ENCODE measurements at regions not wholly inside any gene's neighbourhood (a gene's known extent, or its start where the extent isn't known, plus 50 kb on each side); places are given as distances from the start of the nearest gene placed in this dataset.

DNA sequence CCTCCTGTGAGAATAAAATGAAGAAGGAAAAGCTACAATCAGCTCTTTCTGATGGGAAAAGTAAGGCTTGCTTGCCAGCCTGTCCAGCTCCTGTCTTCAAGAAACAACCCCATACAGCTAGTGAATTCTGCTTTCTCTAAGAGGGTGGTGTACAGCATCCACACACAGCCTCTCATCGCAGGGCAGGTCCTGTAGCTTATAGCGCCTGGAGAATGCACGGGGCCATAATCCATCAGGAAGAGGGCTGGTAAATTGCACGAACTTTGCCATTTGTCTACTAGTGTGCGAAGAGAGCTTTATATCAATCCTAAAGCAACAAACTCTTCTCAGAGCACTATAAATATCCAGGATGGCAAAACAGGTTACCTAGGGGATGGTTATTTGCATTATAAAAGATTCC is 83.3 kb upstream of the SAMSN1 start:
- intact Hi-C loops (cut with micrococcal nuclease) (no loop called here), in situ Hi-C loops (cut with MboI) (no loop called here)
- Histone ChIP-seq H3K9ac (ENCODE audit: insufficient read depth in 1 of 2, low read depth in 2 of 2, low read length in 2 of 2) (no peak overlapping the region), H3K4me2 (ENCODE audit: insufficient read depth, low read length) (no peak overlapping the region), H2AFZ (ENCODE audit: low read depth, low read length) (peak overlapping the region; percentile 27; the same call in 1 of the 2 replicates), H3K9me3 (replicated peaks; ENCODE audit: control insufficient read depth, insufficient read depth, low read depth, low read length) (no peaks in the 10 kb centered on the region), H3K27me3 (ENCODE audit: control insufficient read depth in 2 of 2, insufficient read depth in 2 of 2, low read length in 2 of 2) (no peaks in the 10 kb centered on the region), H3K4me1 (replicated peaks in 1 of 2; ENCODE audit: control insufficient read depth in 2 of 2, insufficient read depth in 2 of 2, low read length in 2 of 2) (peaks cover 0 to 8% of the 10 kb centered on the region in 2 experiments; a peak in 2 of 5 replicates), H3K9me1 (ENCODE audit: control insufficient read depth, insufficient read depth, low read length) (no peaks in the 10 kb centered on the region), H3K36me3 (ENCODE audit: control insufficient read depth, insufficient read depth, low read length) (no peaks in the 10 kb centered on the region), H3K27ac (ENCODE audit: extremely low read depth, low read depth, low read length) (no peak overlapping the region), H4K20me1 (replicated peaks; ENCODE audit: control insufficient read depth, insufficient read depth, low read length) (no peaks in the 10 kb centered on the region), H3K79me2 (ENCODE audit: control insufficient read depth, insufficient read depth, low read length) (no peaks in the 10 kb centered on the region), H3K4me3 (no peak overlapping the region)
- WGBS (ENCODE audit: insufficient coverage, low coverage, missing lambda C conversion rate), result 67% methylated on average over 5 of the region's 5 CpGs
- no peak for FAIRE-seq
- TF ChIP-seq RFX1 (IDR thresholded peaks at IDR 0.05) (no peak), SIN3B (IDR thresholded peaks at IDR 0.05; ENCODE audit: low read depth) (no peak), CHD4 (IDR thresholded peaks at IDR 0.05; ENCODE audit: insufficient read depth, insufficient replicate concordance, low read depth, low read length, poor library complexity, severe bottlenecking) (no peak), FOXK1 (CRISPR knock-in tag; IDR thresholded peaks at IDR 0.05; ENCODE audit: borderline replicate concordance) (no peak)
- TF ChIP-seq, protein P1, sequence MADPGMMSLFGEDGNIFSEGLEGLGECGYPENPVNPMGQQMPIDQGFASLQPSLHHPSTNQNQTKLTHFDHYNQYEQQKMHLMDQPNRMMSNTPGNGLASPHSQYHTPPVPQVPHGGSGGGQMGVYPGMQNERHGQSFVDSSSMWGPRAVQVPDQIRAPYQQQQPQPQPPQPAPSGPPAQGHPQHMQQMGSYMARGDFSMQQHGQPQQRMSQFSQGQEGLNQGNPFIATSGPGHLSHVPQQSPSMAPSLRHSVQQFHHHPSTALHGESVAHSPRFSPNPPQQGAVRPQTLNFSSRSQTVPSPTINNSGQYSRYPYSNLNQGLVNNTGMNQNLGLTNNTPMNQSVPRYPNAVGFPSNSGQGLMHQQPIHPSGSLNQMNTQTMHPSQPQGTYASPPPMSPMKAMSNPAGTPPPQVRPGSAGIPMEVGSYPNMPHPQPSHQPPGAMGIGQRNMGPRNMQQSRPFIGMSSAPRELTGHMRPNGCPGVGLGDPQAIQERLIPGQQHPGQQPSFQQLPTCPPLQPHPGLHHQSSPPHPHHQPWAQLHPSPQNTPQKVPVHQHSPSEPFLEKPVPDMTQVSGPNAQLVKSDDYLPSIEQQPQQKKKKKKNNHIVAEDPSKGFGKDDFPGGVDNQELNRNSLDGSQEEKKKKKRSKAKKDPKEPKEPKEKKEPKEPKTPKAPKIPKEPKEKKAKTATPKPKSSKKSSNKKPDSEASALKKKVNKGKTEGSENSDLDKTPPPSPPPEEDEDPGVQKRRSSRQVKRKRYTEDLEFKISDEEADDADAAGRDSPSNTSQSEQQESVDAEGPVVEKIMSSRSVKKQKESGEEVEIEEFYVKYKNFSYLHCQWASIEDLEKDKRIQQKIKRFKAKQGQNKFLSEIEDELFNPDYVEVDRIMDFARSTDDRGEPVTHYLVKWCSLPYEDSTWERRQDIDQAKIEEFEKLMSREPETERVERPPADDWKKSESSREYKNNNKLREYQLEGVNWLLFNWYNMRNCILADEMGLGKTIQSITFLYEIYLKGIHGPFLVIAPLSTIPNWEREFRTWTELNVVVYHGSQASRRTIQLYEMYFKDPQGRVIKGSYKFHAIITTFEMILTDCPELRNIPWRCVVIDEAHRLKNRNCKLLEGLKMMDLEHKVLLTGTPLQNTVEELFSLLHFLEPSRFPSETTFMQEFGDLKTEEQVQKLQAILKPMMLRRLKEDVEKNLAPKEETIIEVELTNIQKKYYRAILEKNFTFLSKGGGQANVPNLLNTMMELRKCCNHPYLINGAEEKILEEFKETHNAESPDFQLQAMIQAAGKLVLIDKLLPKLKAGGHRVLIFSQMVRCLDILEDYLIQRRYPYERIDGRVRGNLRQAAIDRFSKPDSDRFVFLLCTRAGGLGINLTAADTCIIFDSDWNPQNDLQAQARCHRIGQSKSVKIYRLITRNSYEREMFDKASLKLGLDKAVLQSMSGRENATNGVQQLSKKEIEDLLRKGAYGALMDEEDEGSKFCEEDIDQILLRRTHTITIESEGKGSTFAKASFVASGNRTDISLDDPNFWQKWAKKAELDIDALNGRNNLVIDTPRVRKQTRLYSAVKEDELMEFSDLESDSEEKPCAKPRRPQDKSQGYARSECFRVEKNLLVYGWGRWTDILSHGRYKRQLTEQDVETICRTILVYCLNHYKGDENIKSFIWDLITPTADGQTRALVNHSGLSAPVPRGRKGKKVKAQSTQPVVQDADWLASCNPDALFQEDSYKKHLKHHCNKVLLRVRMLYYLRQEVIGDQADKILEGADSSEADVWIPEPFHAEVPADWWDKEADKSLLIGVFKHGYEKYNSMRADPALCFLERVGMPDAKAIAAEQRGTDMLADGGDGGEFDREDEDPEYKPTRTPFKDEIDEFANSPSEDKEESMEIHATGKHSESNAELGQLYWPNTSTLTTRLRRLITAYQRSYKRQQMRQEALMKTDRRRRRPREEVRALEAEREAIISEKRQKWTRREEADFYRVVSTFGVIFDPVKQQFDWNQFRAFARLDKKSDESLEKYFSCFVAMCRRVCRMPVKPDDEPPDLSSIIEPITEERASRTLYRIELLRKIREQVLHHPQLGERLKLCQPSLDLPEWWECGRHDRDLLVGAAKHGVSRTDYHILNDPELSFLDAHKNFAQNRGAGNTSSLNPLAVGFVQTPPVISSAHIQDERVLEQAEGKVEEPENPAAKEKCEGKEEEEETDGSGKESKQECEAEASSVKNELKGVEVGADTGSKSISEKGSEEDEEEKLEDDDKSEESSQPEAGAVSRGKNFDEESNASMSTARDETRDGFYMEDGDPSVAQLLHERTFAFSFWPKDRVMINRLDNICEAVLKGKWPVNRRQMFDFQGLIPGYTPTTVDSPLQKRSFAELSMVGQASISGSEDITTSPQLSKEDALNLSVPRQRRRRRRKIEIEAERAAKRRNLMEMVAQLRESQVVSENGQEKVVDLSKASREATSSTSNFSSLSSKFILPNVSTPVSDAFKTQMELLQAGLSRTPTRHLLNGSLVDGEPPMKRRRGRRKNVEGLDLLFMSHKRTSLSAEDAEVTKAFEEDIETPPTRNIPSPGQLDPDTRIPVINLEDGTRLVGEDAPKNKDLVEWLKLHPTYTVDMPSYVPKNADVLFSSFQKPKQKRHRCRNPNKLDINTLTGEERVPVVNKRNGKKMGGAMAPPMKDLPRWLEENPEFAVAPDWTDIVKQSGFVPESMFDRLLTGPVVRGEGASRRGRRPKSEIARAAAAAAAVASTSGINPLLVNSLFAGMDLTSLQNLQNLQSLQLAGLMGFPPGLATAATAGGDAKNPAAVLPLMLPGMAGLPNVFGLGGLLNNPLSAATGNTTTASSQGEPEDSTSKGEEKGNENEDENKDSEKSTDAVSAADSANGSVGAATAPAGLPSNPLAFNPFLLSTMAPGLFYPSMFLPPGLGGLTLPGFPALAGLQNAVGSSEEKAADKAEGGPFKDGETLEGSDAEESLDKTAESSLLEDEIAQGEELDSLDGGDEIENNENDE (IDR thresholded peaks at IDR 0.05; ENCODE audit: low read depth, low read length), result no peak
- TF ChIP-seq, protein P2, sequence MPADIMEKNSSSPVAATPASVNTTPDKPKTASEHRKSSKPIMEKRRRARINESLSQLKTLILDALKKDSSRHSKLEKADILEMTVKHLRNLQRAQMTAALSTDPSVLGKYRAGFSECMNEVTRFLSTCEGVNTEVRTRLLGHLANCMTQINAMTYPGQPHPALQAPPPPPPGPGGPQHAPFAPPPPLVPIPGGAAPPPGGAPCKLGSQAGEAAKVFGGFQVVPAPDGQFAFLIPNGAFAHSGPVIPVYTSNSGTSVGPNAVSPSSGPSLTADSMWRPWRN (IDR thresholded peaks at IDR 0.05; ENCODE audit: low read depth), result no peak
- ChIA-PET CTCF (ENCODE audit: low intra/inter-chr PET ratio) (no interaction called here), POLR2A (interaction anchor here (1.1 to 1.4 kb wide), 2 partner anchors 9 to 48 kb away, joined by 3 read pairs; no protein-coding TSS in a partner anchor)
- peak; percentile 54; the same call in 1 of the 3 replicates for ATAC-seq
- no peak for DNase-seq (ENCODE audit: extremely low read depth in 1 of 4, low spot score in 3 of 4)
- BruUV-seq (replicated peaks), result no TSS peak

All from K562 (cell line).